Adipocyte (in vitro differentiated cells): ENCODE measurements at regions not wholly inside any gene's neighbourhood (a gene's known extent, or its start where the extent isn't known, plus 50 kb on each side); places are given as distances from the start of the nearest gene placed in this dataset.

Source experiments
- DNase-seq: peaks from one replicate; pipeline ENCODE4 v3.0.0-alpha.2; 2015; ENCODE audit warnings: low read depth
- H3K27me3 ChIP-seq: replicated peaks from 2 replicates; pipeline ENCODE4 v1.7.0; 2013; ENCODE audit warnings: mild to moderate bottlenecking, low read length, moderate library complexity; ENCODE audit not compliant: control insufficient read depth, insufficient read depth
- H3K36me3 ChIP-seq: 2 replicates; pipeline ENCODE4 v1.7.0; 2013; ENCODE audit warnings: low read length, mild to moderate bottlenecking, moderate library complexity; ENCODE audit not compliant: control insufficient read depth, insufficient read depth, severe bottlenecking
- H3K4me1 ChIP-seq: 2 replicates; pipeline ENCODE4 v1.7.0; 2013; ENCODE audit warnings: mild to moderate bottlenecking, low read length, moderate library complexity; ENCODE audit not compliant: control insufficient read depth, insufficient read depth
- H3K4me3 ChIP-seq: 2 replicates; pipeline ENCODE4 v1.7.0; 2013; ENCODE audit warnings: mild to moderate bottlenecking, low read length, moderate library complexity
- H3K9ac ChIP-seq: 2 replicates; pipeline ENCODE4 v1.7.0; 2013; ENCODE audit warnings: mild to moderate bottlenecking, low read length, moderate library complexity
- H3K9me3 ChIP-seq: 2 replicates; pipeline ENCODE4 v1.7.0; 2013; ENCODE audit warnings: mild to moderate bottlenecking, low read length, moderate library complexity; ENCODE audit not compliant: control insufficient read depth

DNA sequence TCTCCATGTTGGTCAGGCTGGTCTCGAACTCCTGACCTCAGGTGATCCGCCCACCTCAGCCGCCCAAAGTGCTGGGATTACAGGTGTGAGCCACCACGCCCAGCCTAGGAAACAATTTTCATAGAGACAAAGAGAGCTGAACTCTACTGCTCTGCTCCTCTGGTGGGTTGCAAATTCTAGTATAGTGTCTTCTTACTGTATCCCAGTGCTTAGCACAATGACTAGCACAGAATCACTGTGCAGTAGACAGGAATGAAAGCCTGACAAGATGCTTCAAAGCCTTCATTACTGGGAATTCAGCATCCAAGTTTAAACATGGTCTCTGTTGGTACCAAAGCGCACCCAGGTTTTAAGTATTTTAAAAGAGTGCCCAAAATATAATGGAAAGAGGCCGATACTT is 96.5 kb upstream of the SALL4 start:
- no peak for DNase-seq
- no peak overlapping the region for H3K9ac ChIP-seq

DNA sequence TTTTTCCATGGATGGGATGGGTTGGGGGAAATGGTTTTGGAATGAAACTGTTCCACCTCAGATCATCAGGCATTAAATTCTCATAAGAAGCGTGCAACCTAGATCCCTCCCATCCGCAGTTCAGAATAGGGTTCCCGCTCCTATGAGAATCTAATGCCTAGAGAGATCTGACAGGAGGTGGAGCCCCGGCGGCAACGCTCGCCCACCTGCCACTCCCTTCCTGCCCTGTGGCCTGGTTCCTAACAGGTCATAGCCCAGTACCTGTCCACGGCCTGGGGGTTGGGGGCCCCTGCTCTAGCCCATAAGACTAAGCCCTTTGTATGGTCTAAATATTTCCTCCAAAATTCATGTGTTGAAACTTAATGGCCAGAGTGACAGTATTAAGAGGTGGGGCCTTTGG is 92.3 kb upstream of the SALL4 start:
- H3K9me3 ChIP-seq = no peaks in the 10 kb centered on the region
- no peaks in the 10 kb centered on the region for H3K36me3 ChIP-seq
- H3K9ac ChIP-seq = no peak overlapping the region
- no peaks in the 10 kb centered on the region for H3K4me1 ChIP-seq
- no peak for DNase-seq
- H3K4me3 ChIP-seq = no peak overlapping the region
- peaks cover 6% of the 10 kb centered on the region for H3K27me3 ChIP-seq

More for the DNA sequence above, 96.5 kb upstream of the SALL4 start:
- Histone ChIP-seq H3K4me1 (no peaks in the 10 kb centered on the region), H3K36me3 (no peaks in the 10 kb centered on the region), H3K9me3 (no peaks in the 10 kb centered on the region), H3K4me3 (no peak overlapping the region), H3K27me3 (peaks cover 6% of the 10 kb centered on the region)

DNA sequence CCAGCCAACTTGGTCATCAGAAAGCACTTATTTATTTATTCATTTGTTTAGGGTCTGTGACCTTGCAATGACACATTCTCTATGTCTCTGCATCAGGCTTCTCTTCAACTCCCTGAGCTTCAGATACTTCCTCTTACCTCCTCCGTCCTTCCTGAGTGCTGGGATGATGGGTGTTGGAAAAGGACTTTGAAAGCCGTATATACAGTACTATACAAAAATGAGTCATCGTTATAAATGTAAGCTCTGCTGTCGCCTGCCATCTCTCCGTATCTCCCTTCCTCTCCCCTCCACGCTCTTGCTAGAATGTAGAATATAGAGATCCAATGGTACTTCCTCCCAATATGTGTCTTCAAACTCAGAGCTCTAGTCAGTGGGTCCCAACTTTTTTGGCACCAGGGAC is 91.9 kb upstream of the SALL4 start:
- no peaks in the 10 kb centered on the region for H3K36me3 ChIP-seq
- H3K4me3 ChIP-seq = no peak overlapping the region
- no peaks in the 10 kb centered on the region for H3K9me3 ChIP-seq
- H3K4me1 ChIP-seq = no peaks in the 10 kb centered on the region
- no peak for DNase-seq
- H3K9ac ChIP-seq = no peak overlapping the region
- H3K27me3 ChIP-seq = peaks cover 6% of the 10 kb centered on the region

DNA sequence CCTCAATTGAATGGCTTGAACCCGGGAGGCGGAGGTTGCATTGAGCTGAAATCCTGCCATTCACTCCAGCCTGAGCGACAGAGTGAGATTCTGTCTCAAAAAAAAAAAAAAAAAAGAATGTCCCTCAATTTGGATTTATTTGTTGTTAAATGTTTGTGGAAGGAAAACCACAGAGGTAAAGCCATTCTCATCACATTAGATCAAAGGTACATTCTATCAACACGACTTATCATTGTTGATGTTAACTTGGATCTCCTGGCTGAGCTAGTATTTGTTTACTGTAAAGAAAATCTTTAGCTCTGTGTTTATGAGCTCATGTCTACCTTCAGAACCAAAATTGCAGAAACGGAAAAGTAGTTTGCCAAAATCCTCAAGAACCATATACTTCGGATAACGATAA is 91.4 kb upstream of the SALL4 start:
- Histone ChIP-seq H3K27me3 (peaks cover 6% of the 10 kb centered on the region), H3K4me1 (no peaks in the 10 kb centered on the region), H3K36me3 (no peaks in the 10 kb centered on the region), H3K4me3 (no peak overlapping the region), H3K9ac (no peak overlapping the region), H3K9me3 (no peaks in the 10 kb centered on the region)
- DNase-seq = no peak

DNA sequence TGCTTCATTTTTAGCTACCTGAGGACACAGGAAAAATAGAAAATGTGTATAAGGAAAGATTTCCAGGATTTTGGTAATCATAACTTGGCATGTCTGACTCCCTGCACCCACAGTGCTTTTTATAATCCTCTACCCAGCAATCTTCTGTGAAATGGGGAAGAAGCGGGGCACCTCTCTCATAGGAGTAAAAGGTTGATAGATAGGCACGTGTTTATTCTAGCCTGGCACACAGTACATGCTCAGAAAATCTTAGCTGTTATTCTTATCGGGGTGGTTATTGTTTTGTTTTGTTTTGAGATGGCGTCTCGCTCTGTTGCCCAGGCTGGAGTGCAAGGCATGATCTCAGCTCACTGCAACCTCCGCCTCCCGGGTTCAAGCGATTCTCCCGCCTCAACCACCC is 87.7 kb upstream of the SALL4 start:
- Histone ChIP-seq H3K27me3 (peaks cover 6% of the 10 kb centered on the region), H3K9ac (no peak overlapping the region), H3K9me3 (no peaks in the 10 kb centered on the region), H3K4me1 (no peaks in the 10 kb centered on the region), H3K4me3 (no peak overlapping the region), H3K36me3 (no peaks in the 10 kb centered on the region)
- no peak for DNase-seq

DNA sequence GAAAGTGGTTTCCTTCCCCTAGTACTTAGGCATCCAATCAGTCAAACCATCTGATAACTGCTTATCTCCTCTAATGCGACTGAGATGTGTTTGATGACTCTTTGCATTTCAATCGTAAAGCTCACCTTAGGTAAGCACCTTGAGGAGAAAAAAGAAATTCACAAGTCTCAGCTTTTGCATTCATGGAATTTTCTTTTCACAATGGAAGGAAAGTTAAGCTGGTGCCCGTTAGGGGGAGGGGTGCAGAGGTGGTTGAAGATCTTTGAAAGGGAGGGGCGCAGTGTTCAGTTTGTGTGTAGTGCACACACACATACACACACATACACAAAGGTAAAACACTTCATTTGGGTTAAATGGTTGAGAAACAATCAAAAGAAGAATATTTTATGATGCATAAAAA is 87.1 kb upstream of the SALL4 start:
- no peak overlapping the region for H3K4me3 ChIP-seq
- no peak for DNase-seq
- H3K9me3 ChIP-seq = no peaks in the 10 kb centered on the region
- peaks cover 6% of the 10 kb centered on the region for H3K27me3 ChIP-seq
- no peak overlapping the region for H3K9ac ChIP-seq
- peaks cover 3% of the 10 kb centered on the region for H3K4me1 ChIP-seq
- H3K36me3 ChIP-seq = no peaks in the 10 kb centered on the region

DNA sequence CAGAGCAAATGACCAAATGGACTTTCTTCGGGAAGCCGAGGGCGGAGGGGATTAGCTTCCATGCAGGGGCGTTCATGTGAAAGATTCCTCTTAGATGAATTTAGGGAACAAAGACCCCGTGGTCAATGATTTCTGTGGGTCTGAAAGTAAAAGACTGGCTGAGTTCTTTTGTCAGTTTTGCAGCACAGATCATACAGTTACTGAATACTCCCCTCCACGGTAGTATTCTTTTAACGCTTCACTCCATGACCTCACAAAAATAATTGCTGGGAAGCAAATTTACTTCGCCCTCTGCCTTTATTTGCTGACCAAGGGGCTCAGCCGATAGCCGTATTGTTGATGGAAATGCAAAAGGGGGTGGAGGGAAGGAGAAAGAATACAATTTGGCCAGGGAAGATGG is 86.0 kb upstream of the SALL4 start:
- Histone ChIP-seq H3K4me1 (peaks cover 5% of the 10 kb centered on the region), H3K9me3 (no peaks in the 10 kb centered on the region), H3K4me3 (no peak overlapping the region), H3K27me3 (no peaks in the 10 kb centered on the region), H3K36me3 (no peaks in the 10 kb centered on the region), H3K9ac (no peak overlapping the region)
- DNase-seq = no peak

DNA sequence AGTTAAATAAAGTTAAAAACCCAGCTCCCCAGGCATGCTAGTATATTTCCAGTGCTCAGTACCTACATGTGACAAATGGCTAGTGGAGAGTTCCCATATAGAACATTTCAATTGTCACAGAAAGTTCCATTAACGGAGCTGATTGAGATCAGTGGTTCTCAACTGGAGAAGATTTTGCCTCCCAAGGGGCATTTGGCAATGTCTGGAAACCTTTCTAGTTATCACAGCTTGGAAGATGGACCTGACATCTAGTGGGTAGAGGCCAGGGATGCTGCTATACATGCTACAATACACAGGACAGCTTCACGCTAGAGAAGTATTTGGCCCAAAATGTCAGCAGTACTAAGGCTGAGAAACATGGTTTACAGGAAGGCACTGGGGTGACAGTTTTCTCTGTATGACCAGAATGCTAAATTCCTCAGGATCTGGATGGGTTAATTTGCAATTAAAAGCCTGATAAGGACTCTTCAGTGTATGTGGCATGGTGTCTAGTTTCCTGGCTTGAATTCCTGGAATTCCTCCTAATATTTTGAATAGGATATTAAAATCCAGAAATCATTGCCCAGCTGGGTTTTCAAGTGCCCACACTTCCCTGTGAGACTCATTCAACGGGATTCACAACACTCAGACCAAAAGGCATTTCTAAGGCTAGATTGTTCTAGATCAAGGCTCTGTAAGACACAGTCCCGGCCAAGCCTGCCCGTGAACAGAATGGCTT is 84.7 kb upstream of the SALL4 start:
- Histone ChIP-seq H3K4me1 (peaks cover 5% of the 10 kb centered on the region), H3K27me3 (no peaks in the 10 kb centered on the region), H3K36me3 (no peaks in the 10 kb centered on the region), H3K4me3 (no peak overlapping the region), H3K9me3 (no peaks in the 10 kb centered on the region), H3K9ac (no peak overlapping the region)
- peak; percentile 17 for DNase-seq

DNA sequence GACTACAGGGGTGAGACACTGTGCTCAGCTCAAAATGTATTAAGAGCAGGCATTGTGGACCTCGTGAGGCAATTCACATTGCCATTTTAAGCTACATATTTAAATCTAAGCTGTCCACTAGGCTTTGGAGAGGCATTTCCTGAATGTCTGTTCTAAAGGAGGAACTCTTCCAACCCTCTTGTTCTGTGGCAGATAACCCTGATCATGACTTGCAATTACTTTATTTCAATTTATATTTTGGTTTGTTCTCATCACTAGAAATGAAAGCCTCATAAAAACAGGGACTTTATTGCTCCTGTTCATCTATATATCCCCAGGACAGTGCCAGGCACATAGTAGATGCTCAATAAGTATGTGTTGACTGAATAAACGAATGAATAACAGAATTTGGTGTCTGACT is 84.0 kb upstream of the SALL4 start:
- Histone ChIP-seq H3K4me3 (no peak overlapping the region), H3K9ac (no peak overlapping the region), H3K9me3 (no peaks in the 10 kb centered on the region), H3K27me3 (no peaks in the 10 kb centered on the region), H3K36me3 (no peaks in the 10 kb centered on the region), H3K4me1 (peaks cover 5% of the 10 kb centered on the region)
- no peak for DNase-seq

DNA sequence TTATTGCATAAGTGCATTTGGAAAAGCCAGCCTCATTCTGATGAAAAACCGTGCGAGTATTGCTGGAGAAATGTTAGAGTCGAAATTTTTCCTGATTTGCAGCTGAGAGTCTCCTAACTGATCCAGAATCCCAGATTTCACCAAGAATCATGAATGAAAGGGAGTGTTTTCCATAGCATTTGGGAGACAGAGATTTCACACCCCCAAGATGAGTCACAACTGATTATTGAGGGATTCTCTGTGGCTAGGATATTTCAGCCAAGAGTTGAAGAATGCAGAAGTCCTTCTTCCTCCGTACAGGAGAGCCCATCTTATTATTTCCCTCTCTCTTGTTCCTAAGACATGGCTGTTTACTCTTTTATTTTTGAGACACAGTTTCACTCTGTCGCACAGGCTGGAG is 82.2 kb upstream of the SALL4 start:
- Histone ChIP-seq H3K9me3 (no peaks in the 10 kb centered on the region), H3K27me3 (no peaks in the 10 kb centered on the region), H3K9ac (no peak overlapping the region), H3K4me1 (peaks cover 5% of the 10 kb centered on the region), H3K4me3 (no peak overlapping the region), H3K36me3 (no peaks in the 10 kb centered on the region)
- peak; percentile 36 for DNase-seq

DNA sequence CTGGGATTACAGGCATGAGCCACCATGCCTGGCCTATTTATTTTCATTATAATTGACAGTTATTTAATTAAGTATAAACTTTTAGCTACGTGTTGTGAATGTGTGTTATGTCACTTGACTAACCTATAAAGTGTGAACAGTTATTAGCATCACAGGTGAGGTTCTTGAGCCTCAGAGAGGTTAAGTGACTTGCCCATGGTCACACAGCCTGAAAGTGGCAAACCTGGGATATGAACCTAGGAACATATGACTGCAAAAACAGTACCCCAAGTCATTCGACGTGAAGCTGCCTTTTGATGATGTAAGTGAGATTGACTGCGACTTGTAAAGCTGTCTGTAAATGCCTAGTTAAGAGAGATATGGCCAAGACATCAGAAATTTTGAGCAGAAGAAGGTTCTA is 77.9 kb upstream of the SALL4 start:
- Histone ChIP-seq H3K36me3 (no peaks in the 10 kb centered on the region), H3K4me1 (peaks cover 5% of the 10 kb centered on the region), H3K27me3 (no peaks in the 10 kb centered on the region), H3K9ac (no peak overlapping the region), H3K9me3 (no peaks in the 10 kb centered on the region), H3K4me3 (no peak overlapping the region)
- DNase-seq = no peak

DNA sequence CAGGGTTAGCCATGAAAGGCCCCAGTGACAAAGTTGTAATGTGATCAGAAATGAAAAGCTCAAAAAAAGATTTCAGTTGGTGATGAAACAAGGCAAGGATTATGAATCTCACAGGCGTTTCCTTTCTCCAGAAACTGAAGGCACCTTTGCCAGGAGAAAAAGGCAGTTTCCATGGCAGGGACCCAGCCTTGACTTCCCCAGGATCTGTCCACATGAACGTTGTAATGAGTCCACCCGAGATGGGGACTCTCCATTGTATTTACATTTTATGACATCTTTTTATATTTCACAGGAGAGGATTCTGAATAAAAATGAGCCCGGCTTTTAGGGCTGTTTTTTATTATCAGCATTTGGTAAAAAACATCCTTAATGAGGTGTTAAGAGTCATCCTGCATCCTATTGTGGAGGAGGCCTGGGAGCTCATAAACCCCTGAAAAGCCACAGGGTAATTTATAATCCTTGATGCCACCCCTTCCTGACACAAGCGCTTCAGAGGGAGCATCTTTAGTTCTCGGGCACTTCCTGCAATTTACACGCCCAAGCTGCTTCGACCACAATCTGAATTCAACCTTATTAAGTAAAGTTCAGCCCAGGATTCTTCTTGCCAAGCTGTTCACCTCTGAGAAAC is 74.1 kb upstream of the SALL4 start:
- H3K9ac ChIP-seq = no peak overlapping the region
- no peaks in the 10 kb centered on the region for H3K36me3 ChIP-seq
- H3K4me3 ChIP-seq = no peak overlapping the region
- H3K27me3 ChIP-seq = peaks cover 14% of the 10 kb centered on the region
- no peaks in the 10 kb centered on the region for H3K4me1 ChIP-seq
- DNase-seq = peak; percentile 30
- no peaks in the 10 kb centered on the region for H3K9me3 ChIP-seq
